ENCODE measurements at regions not wholly inside any gene's neighbourhood (a gene's known extent, or its start where the extent isn't known, plus 50 kb on each side); places are given as distances from the start of the nearest gene placed in this dataset.

- Histone ChIP-seq H2AFZ (ENCODE audit: low read depth, low read length) (no peak overlapping the region), H3K27ac (ENCODE audit: low read length) (no peak overlapping the region), H3K4me3 (ENCODE audit: low read length) (no peak overlapping the region), H3K9ac (ENCODE audit: low read length) (no peak overlapping the region), H4K20me1 (ENCODE audit: insufficient read depth) (no peaks in the 10 kb centered on the region), H3K27me3 (ENCODE audit: insufficient read depth, low read depth, low read length) (no peaks in the 10 kb centered on the region), H3K9me2 (ENCODE audit: insufficient read depth, low read length) (no peaks in the 10 kb centered on the region), H3K36me3 (ENCODE audit: insufficient read depth, low read length) (no peaks in the 10 kb centered on the region), H3K4me2 (ENCODE audit: low read length) (no peak overlapping the region), H3K79me2 (replicated peaks; ENCODE audit: insufficient read depth, low read length) (no peaks in the 10 kb centered on the region), H3F3A (ENCODE audit: insufficient read depth, low read length, poor library complexity, severe bottlenecking) (no peaks in the 10 kb centered on the region), H3K9me3 (ENCODE audit: low read length) (no peaks in the 10 kb centered on the region)
- TF ChIP-seq, protein P1, sequence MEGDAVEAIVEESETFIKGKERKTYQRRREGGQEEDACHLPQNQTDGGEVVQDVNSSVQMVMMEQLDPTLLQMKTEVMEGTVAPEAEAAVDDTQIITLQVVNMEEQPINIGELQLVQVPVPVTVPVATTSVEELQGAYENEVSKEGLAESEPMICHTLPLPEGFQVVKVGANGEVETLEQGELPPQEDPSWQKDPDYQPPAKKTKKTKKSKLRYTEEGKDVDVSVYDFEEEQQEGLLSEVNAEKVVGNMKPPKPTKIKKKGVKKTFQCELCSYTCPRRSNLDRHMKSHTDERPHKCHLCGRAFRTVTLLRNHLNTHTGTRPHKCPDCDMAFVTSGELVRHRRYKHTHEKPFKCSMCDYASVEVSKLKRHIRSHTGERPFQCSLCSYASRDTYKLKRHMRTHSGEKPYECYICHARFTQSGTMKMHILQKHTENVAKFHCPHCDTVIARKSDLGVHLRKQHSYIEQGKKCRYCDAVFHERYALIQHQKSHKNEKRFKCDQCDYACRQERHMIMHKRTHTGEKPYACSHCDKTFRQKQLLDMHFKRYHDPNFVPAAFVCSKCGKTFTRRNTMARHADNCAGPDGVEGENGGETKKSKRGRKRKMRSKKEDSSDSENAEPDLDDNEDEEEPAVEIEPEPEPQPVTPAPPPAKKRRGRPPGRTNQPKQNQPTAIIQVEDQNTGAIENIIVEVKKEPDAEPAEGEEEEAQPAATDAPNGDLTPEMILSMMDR (IDR thresholded peaks at IDR 0.05; ENCODE audit: poor library complexity, severe bottlenecking), result no peak
- TF ChIP-seq, protein P2, sequence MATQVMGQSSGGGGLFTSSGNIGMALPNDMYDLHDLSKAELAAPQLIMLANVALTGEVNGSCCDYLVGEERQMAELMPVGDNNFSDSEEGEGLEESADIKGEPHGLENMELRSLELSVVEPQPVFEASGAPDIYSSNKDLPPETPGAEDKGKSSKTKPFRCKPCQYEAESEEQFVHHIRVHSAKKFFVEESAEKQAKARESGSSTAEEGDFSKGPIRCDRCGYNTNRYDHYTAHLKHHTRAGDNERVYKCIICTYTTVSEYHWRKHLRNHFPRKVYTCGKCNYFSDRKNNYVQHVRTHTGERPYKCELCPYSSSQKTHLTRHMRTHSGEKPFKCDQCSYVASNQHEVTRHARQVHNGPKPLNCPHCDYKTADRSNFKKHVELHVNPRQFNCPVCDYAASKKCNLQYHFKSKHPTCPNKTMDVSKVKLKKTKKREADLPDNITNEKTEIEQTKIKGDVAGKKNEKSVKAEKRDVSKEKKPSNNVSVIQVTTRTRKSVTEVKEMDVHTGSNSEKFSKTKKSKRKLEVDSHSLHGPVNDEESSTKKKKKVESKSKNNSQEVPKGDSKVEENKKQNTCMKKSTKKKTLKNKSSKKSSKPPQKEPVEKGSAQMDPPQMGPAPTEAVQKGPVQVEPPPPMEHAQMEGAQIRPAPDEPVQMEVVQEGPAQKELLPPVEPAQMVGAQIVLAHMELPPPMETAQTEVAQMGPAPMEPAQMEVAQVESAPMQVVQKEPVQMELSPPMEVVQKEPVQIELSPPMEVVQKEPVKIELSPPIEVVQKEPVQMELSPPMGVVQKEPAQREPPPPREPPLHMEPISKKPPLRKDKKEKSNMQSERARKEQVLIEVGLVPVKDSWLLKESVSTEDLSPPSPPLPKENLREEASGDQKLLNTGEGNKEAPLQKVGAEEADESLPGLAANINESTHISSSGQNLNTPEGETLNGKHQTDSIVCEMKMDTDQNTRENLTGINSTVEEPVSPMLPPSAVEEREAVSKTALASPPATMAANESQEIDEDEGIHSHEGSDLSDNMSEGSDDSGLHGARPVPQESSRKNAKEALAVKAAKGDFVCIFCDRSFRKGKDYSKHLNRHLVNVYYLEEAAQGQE (IDR thresholded peaks at IDR 0.05; ENCODE audit: borderline replicate concordance), result no peak
- no peak for TF ChIP-seq EZH2 (IDR thresholded peaks at IDR 0.05; ENCODE audit: borderline replicate concordance, insufficient read depth, low read length, poor library complexity, severe bottlenecking)
- TF ChIP-seq EP300 (conservative IDR thresholded peaks at IDR 0.05; ENCODE audit: poor library complexity, severe bottlenecking), result no peak
- no peak for TF ChIP-seq POLR2AphosphoS5 (IDR thresholded peaks at IDR 0.05)
- TF ChIP-seq TAF1 (IDR thresholded peaks at IDR 0.05; ENCODE audit: low read depth), result no peak
- TF ChIP-seq MXI1 (conservative IDR thresholded peaks at IDR 0.05; ENCODE audit: poor library complexity, severe bottlenecking), result no peak
- TF ChIP-seq SMC3 (conservative IDR thresholded peaks at IDR 0.05; ENCODE audit: poor library complexity), result no peak
- TF ChIP-seq RAD21 (conservative IDR thresholded peaks at IDR 0.05), result no peak
Measured at GRCh38 chr2:157185476-157186227, 71.9 kb upstream of the GALNT5 start.

DNA sequence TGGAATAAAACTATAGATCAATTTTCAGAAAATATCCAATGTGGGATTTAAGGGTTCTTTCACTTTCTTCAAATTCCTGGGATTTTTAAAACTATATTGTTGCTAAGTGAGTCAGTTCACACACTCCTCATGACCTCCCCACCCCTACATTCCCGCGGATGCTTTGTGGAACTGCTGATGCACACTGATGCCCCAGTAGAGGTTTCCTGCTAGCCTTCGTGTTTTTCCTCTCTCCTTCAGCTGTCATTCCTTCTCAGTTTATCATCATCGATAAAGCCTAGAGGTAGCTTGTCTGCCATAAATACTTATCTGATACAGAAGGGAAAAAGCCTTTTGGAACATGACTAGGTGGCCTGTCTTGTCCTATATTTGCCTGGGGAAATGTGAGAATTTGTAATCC lies 67.4 kb upstream of the GALNT5 start:
- H3K9me2 ChIP-seq (ENCODE audit: insufficient read depth, low read length), result no peaks in the 10 kb centered on the region
- no peak overlapping the region for H3K9ac ChIP-seq (ENCODE audit: low read length)
- no peak overlapping the region for H3K4me2 ChIP-seq (ENCODE audit: low read length)
- H3F3A ChIP-seq (ENCODE audit: insufficient read depth, low read length, poor library complexity, severe bottlenecking), result no peaks in the 10 kb centered on the region
- H3K4me3 ChIP-seq (ENCODE audit: low read length), result no peak overlapping the region
- H2AFZ ChIP-seq (ENCODE audit: low read depth, low read length), result no peak overlapping the region
- H3K27ac ChIP-seq (ENCODE audit: low read length), result no peak overlapping the region
- no peaks in the 10 kb centered on the region for H3K36me3 ChIP-seq (ENCODE audit: insufficient read depth, low read length)
- H3K9me3 ChIP-seq (ENCODE audit: low read length), result no peaks in the 10 kb centered on the region
- H3K27me3 ChIP-seq (ENCODE audit: insufficient read depth, low read depth, low read length), result no peaks in the 10 kb centered on the region
- no peaks in the 10 kb centered on the region for H3K79me2 ChIP-seq (replicated peaks; ENCODE audit: insufficient read depth, low read length)
- no peaks in the 10 kb centered on the region for H4K20me1 ChIP-seq (ENCODE audit: insufficient read depth)
- TF ChIP-seq TAF1 (IDR thresholded peaks at IDR 0.05; ENCODE audit: low read depth) (no peak), SMC3 (conservative IDR thresholded peaks at IDR 0.05; ENCODE audit: poor library complexity) (no peak)
